ENCODE measurements at regions not wholly inside any gene's neighbourhood (a gene's known extent, or its start where the extent isn't known, plus 50 kb on each side); places are given as distances from the start of the nearest gene placed in this dataset.

DNA sequence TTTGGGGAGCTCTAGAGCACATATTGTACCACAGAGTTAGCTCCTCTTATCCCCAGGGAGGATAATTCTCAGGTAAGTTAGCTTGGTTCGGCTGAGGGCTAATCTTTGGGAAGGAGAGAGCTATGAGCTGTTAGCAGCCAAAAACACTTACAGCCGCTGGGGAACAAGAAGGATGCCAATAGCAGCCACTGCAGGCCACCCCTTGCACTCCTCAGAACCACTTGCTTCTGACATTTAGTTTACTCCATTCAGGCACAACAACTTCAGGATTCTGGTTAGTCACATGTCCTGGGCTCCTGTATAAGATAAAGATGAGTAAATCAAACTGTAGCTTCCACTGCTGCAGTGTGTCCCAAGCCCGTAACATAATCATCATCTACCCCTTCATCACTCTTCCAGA, 212.6 kb upstream of the ADGRL2 start (continued):
- TF ChIP-seq NBN (conservative IDR thresholded peaks at IDR 0.05) (no peak), POLR2AphosphoS5 (IDR thresholded peaks at IDR 0.05; ENCODE audit: low read depth, low read length) (no peak), EZH2 (conservative IDR thresholded peaks at IDR 0.05; ENCODE audit: low read depth, low read length) (no peak), ZNF3 (CRISPR knock-in tag; IDR thresholded peaks at IDR 0.05) (no peak), FOXA1 (IDR thresholded peaks at IDR 0.05) (no peak), FOXA1 (CRISPR knock-in tag; IDR thresholded peaks at IDR 0.05) (no peak)
- TF ChIP-seq, protein P1, sequence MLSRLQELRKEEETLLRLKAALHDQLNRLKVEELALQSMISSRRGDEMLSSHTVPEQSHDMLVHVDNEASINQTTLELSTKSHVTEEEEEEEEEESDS (CRISPR knock-in tag; IDR thresholded peaks at IDR 0.05; ENCODE audit: borderline replicate concordance), result no peak

DNA sequence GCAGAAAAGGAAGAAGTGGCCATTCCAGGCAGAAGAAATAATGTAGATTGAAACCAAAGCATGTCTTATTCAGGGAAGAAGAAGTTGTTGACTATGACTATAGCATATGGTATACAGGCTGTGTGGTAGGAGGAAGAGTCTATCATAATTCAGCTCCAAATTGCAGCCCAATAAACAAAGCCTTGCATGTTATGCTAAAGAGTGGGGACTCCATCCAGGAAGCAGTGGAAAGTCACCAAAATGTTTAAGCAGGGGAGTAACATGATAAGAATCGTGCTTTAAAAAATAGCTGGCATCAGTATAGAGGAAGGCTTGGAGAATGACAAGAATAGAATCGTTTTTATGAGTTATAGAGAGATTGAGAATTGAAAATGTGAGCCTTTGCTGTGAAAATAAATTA, 213.3 kb upstream of the ADGRL2 start:
- H3K27me3 ChIP-seq (ENCODE audit: control insufficient read depth in 1 of 2, insufficient read depth in 2 of 2, low read length in 2 of 2), result no peaks in the 10 kb centered on the region
- no peak for DNase-seq (ENCODE audit: low spot score)
- H3K4me3 ChIP-seq (replicated peaks in 1 of 3; ENCODE audit: insufficient read depth in 1 of 3, low read depth in 2 of 3, low read length in 3 of 3), result no peak overlapping the region
- no peaks in the 10 kb centered on the region for H3K36me3 ChIP-seq (replicated peaks in 1 of 2; ENCODE audit: control insufficient read depth in 1 of 2, insufficient read depth in 2 of 2, low read length in 2 of 2)
- 3% methylated on average over 2 of the region's 2 CpGs for WGBS (ENCODE audit: low lambda C conversion rate)
- no peaks in the 10 kb centered on the region for H3K4me1 ChIP-seq (ENCODE audit: insufficient read depth, low read length)
- H3K4me2 ChIP-seq (ENCODE audit: low read depth, low read length), result no peak overlapping the region
- ChIA-PET CTCF (ENCODE audit: low intra/inter-chr PET ratio, low total read pairs) (no interaction called here), POLR2A (no interaction called here)
- ATAC-seq, result no peak
- H3K27ac ChIP-seq (ENCODE audit: extremely low read length, insufficient read depth, low read length), result no peak overlapping the region
- H3K79me2 ChIP-seq (ENCODE audit: insufficient read depth, low read length), result no peaks in the 10 kb centered on the region
- no peak for FAIRE-seq
- intact Hi-C loops (cut with micrococcal nuclease; ENCODE audit: unreplicated experiment), result no loop called here
- no peak for TF ChIP-seq NBN (conservative IDR thresholded peaks at IDR 0.05)
- TF ChIP-seq SMARCE1 (IDR thresholded peaks at IDR 0.05; ENCODE audit: borderline replicate concordance), result no peak
- no peak for TF ChIP-seq RELA (CRISPR knock-in tag; IDR thresholded peaks at IDR 0.05)
- TF ChIP-seq MLLT10 (CRISPR knock-in tag; IDR thresholded peaks at IDR 0.05), result no peak
- TF ChIP-seq, protein P2, sequence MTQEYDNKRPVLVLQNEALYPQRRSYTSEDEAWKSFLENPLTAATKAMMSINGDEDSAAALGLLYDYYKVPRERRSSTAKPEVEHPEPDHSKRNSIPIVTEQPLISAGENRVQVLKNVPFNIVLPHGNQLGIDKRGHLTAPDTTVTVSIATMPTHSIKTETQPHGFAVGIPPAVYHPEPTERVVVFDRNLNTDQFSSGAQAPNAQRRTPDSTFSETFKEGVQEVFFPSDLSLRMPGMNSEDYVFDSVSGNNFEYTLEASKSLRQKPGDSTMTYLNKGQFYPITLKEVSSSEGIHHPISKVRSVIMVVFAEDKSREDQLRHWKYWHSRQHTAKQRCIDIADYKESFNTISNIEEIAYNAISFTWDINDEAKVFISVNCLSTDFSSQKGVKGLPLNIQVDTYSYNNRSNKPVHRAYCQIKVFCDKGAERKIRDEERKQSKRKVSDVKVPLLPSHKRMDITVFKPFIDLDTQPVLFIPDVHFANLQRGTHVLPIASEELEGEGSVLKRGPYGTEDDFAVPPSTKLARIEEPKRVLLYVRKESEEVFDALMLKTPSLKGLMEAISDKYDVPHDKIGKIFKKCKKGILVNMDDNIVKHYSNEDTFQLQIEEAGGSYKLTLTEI (CRISPR knock-in tag; conservative IDR thresholded peaks at IDR 0.05), result no peak
- no peak overlapping the region for H2AFZ ChIP-seq (ENCODE audit: low read length)
- H4K20me1 ChIP-seq (ENCODE audit: insufficient read depth, low read length), result no peaks in the 10 kb centered on the region
- in situ Hi-C loops (cut with HindIII; ENCODE audit: extremely low pct_ligation_motif_present, low pct_unique_long_range_greater_than_20kb), result no loop called here
- H3K9ac ChIP-seq (ENCODE audit: insufficient read depth, low read depth, low read length), result no peak overlapping the region
- no TSS peak for BruUV-seq (replicated peaks)
- H3K9me3 ChIP-seq (ENCODE audit: low read length), result peaks cover 33% of the 10 kb centered on the region; the same call in 1 of the 2 replicates

Data from HepG2 (cell line).